Activated B cell treated with CpG ODN at 0.5 μM for 24 hours (primary cell): ENCODE measurements at regions not wholly inside any gene's neighbourhood (a gene's known extent, or its start where the extent isn't known, plus 50 kb on each side); places are given as distances from the start of the nearest gene placed in this dataset.

ENCODE experiments used
- ATAC-seq: fragments of 200-7000 bp; cut with Tn5 transposase; one replicate; pipeline ENCODE4 v1.10.0; 2021; ENCODE audit warnings: low read depth, mild to moderate bottlenecking, moderate library complexity
- CTCF ChIA-PET: fragments of 350-600 bp; sonication (Branson Sonifier 250); formaldehyde crosslinking; loops from one replicate; lab custom pipeline; 2021; ENCODE audit warnings: antibody characterized with exemption; lab: Charles Lee
- POLR2A ChIA-PET: fragments of 350-600 bp; sonication (Branson Sonifier 250); formaldehyde crosslinking; loops from one replicate; lab custom pipeline; 2021; ENCODE audit warnings: antibody characterized with exemption; lab: Charles Lee
- DNase-seq: peaks from one replicate; pipeline ENCODE4 v3.0.0; 2022
- H3K27ac Mint-ChIP-seq: one replicate; pipeline ENCODE4 v1.8.0; 2020; ENCODE audit warnings: mixed read lengths
- H3K27me3 Mint-ChIP-seq: one replicate; pipeline ENCODE4 v1.8.0; 2021; ENCODE audit warnings: mixed read lengths
- H3K36me3 Mint-ChIP-seq: one replicate; pipeline ENCODE4 v1.8.0; 2021; ENCODE audit warnings: low read depth, mixed read lengths
- H3K4me1 Mint-ChIP-seq: one replicate; pipeline ENCODE4 v1.8.0; 2021; ENCODE audit warnings: mixed read lengths
- H3K4me3 Mint-ChIP-seq: one replicate; pipeline ENCODE4 v1.8.0; 2020; ENCODE audit warnings: mild to moderate bottlenecking, mixed read lengths
- H3K9me3 Mint-ChIP-seq: one replicate; pipeline ENCODE4 v1.8.0; 2020; ENCODE audit warnings: mixed read lengths
- intact Hi-C: fragments of 100-400 bp; cut with micrococcal nuclease; formaldehyde crosslinking; loops from one replicate; pipeline ENCODE4 v1.15.1; 2024
- TF ChIP-seq, protein P1 (sequence below): fragments of 200-600 bp; IDR thresholded peaks from one replicate; pipeline ENCODE4 v1.8.0; 2022; ENCODE audit warnings: antibody characterized with exemption, mild to moderate bottlenecking

DNA sequence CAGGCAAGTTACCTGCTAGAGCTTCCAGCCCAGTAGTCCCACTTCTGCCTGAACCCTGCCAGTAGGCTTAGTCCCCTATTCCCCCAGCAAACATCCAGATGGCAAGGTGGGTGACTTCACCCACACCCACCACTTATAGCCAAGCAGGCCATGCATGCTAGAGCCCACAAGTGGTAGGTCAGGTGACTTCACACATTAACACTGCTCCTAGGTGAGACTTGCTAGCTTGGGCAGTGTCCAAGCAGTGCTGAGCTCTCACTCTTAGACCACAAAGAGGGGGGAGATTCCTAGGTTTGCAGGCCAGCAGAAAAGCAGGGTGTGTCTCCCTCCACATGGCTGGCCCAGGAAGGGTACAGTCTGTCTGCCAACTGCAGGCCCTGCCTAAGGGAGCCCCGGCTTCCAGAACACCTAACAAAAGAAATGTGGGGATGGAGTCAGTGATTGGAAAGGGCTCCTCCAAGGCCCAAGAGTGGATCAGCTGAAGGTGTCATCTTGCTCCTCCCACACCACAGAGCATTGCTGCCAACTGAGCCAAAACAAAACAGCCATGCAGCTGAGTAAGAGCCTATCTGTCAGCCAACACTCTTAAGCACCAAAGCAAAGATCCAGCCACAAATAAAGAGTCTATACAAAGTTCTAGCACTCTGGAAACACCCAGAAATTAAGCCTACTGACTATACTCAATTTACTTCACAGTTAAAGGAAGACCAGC lies 158.1 kb upstream of the USP38 start:
- TF ChIP-seq, protein P1, sequence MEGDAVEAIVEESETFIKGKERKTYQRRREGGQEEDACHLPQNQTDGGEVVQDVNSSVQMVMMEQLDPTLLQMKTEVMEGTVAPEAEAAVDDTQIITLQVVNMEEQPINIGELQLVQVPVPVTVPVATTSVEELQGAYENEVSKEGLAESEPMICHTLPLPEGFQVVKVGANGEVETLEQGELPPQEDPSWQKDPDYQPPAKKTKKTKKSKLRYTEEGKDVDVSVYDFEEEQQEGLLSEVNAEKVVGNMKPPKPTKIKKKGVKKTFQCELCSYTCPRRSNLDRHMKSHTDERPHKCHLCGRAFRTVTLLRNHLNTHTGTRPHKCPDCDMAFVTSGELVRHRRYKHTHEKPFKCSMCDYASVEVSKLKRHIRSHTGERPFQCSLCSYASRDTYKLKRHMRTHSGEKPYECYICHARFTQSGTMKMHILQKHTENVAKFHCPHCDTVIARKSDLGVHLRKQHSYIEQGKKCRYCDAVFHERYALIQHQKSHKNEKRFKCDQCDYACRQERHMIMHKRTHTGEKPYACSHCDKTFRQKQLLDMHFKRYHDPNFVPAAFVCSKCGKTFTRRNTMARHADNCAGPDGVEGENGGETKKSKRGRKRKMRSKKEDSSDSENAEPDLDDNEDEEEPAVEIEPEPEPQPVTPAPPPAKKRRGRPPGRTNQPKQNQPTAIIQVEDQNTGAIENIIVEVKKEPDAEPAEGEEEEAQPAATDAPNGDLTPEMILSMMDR: no peak
- Mint-ChIP-seq H3K36me3 (no peaks in the 10 kb centered on the region), H3K27me3 (peaks cover 4% of the 10 kb centered on the region), H3K4me1 (no peaks in the 10 kb centered on the region), H3K9me3 (peaks cover 18% of the 10 kb centered on the region), H3K27ac (no peak overlapping the region), H3K4me3 (no peak overlapping the region)
- no peak for ATAC-seq
- DNase-seq: no peak
- ChIA-PET CTCF (no interaction called here), POLR2A (no interaction called here)
- intact Hi-C loops: no loop called here

- TF ChIP-seq, protein P1: no peak
- H3K27ac Mint-ChIP-seq: no peak overlapping the region
- peaks cover 6% of the 10 kb centered on the region for H3K9me3 Mint-ChIP-seq
- peaks cover 5% of the 10 kb centered on the region for H3K27me3 Mint-ChIP-seq
- ATAC-seq (no peak), DNase-seq (no peak)
- H3K4me1 Mint-ChIP-seq: no peaks in the 10 kb centered on the region
- intact Hi-C loops: no loop called here
- ChIA-PET CTCF (no interaction called here), POLR2A (no interaction called here)
- no peak overlapping the region for H3K4me3 Mint-ChIP-seq
- H3K36me3 Mint-ChIP-seq: no peaks in the 10 kb centered on the region
Observed at GRCh38 chr4:143035661-143036060, 149.1 kb upstream of the USP38 start.

GRCh38 chr4:143036443-143036842 lies 148.3 kb upstream of the USP38 start:
- Mint-ChIP-seq H3K4me1 (no peaks in the 10 kb centered on the region), H3K9me3 (peaks cover 4% of the 10 kb centered on the region), H3K4me3 (no peak overlapping the region), H3K27ac (no peak overlapping the region), H3K27me3 (peaks cover 5% of the 10 kb centered on the region), H3K36me3 (no peaks in the 10 kb centered on the region)
- TF ChIP-seq, protein P1: no peak
- ATAC-seq (no peak), DNase-seq (no peak)
- ChIA-PET POLR2A (no interaction called here), CTCF (no interaction called here)
- intact Hi-C loops: no loop called here

GRCh38 chr4:143046454-143046853 lies 138.3 kb upstream of the USP38 start:
- ChIA-PET CTCF (no interaction called here), POLR2A (no interaction called here)
- Mint-ChIP-seq H3K4me3 (no peak overlapping the region), H3K9me3 (no peaks in the 10 kb centered on the region), H3K27me3 (no peaks in the 10 kb centered on the region), H3K27ac (no peak overlapping the region), H3K4me1 (no peaks in the 10 kb centered on the region), H3K36me3 (no peaks in the 10 kb centered on the region)
- intact Hi-C loops: no loop called here
- TF ChIP-seq, protein P1: no peak
- ATAC-seq: no peak
- DNase-seq: no peak

DNA sequence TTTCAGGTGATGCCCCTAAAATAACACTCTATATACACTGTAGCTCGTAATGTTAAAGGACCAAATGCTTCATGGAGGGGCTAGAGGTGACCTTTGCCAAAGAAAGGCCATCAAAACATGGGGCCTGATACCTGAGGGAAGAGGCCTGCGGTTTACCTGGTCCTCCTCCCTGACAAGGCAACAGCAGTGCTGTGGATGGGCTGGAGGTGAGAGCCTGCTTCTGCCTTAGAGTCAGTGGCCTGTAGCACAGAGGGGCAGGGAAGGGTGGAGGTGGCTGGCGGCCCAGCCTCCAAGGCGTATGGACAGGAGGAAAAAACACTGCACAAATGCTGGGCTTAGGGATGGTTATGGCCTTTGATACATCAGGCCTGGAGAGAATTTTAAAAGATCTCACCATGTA lies 137.8 kb upstream of the USP38 start:
- ChIA-PET POLR2A (no interaction called here), CTCF (no interaction called here)
- TF ChIP-seq, protein P1: no peak
- ATAC-seq (no peak), DNase-seq (no peak)
- Mint-ChIP-seq H3K36me3 (no peaks in the 10 kb centered on the region), H3K9me3 (no peaks in the 10 kb centered on the region), H3K27me3 (no peaks in the 10 kb centered on the region), H3K27ac (no peak overlapping the region), H3K4me1 (no peaks in the 10 kb centered on the region), H3K4me3 (no peak overlapping the region)
- intact Hi-C loops: no loop called here
